GM23338 (cell line): ENCODE measurements at regions not wholly inside any gene's neighbourhood (a gene's known extent, or its start where the extent isn't known, plus 50 kb on each side); places are given as distances from the start of the nearest gene placed in this dataset.

ENCODE experiments used
- ATAC-seq: fragments of 200-7000 bp; cut with Tn5 transposase; 3 replicates; pipeline ENCODE4 v1.9.1; 2020
- DNase-seq: peaks from one replicate; pipeline ENCODE4 v3.0.0-alpha.2; 2015; ENCODE audit warnings: low spot score
- H2AFZ ChIP-seq: fragments of 200-600 bp; sonication (generic); 2 replicates; pipeline ENCODE4 v1.8.0; 2016; ENCODE audit warnings: antibody characterized with exemption, mild to moderate bottlenecking, moderate library complexity
- H3F3A ChIP-seq: fragments of 200-600 bp; sonication (generic); replicated peaks from 2 replicates; pipeline ENCODE4 v1.8.0; 2017; ENCODE audit warnings: antibody characterized with exemption, mixed run types, low read depth
- H3K27ac ChIP-seq: fragments of 200-600 bp; sonication (generic); 2 replicates; pipeline ENCODE4 v1.6.1; 2016; ENCODE audit warnings: low read depth
- H3K27me3 ChIP-seq: fragments of 200-600 bp; sonication (generic); 2 replicates; pipeline ENCODE4 v1.8.0; 2016; ENCODE audit warnings: mild to moderate bottlenecking, mixed run types, moderate library complexity; ENCODE audit not compliant: insufficient read depth
- H3K36me3 ChIP-seq: fragments of 200-600 bp; sonication (generic); 2 replicates; pipeline ENCODE4 v1.8.0; 2016; ENCODE audit warnings: mild to moderate bottlenecking; ENCODE audit not compliant: insufficient read depth
- H3K4me1 ChIP-seq: fragments of 200-600 bp; sonication (generic); 2 replicates; pipeline ENCODE4 v1.8.0; 2016; ENCODE audit warnings: mild to moderate bottlenecking, moderate library complexity; ENCODE audit not compliant: insufficient read depth
- H3K4me2 ChIP-seq: fragments of 200-600 bp; sonication (generic); 2 replicates; pipeline ENCODE4 v1.7.1; 2017; ENCODE audit warnings: mixed run types
- H3K4me3 ChIP-seq: fragments of 200-600 bp; sonication (generic); 2 replicates; pipeline ENCODE4 v1.6.1; 2016; ENCODE audit warnings: mixed run types
- H3K79me2 ChIP-seq: fragments of 200-600 bp; sonication (generic); replicated peaks from 2 replicates; pipeline ENCODE4 v1.8.0; 2017; ENCODE audit warnings: mild to moderate bottlenecking; ENCODE audit not compliant: insufficient read depth
- H3K9me2 ChIP-seq: fragments of 200-600 bp; sonication (generic); 2 replicates; pipeline ENCODE4 v1.8.0; 2017; ENCODE audit not compliant: insufficient read depth
- H4K20me1 ChIP-seq: fragments of 200-600 bp; sonication (generic); replicated peaks from 2 replicates; pipeline ENCODE4 v1.8.0; 2017; ENCODE audit warnings: mild to moderate bottlenecking; ENCODE audit not compliant: insufficient read depth
- H3K27ac Mint-ChIP-seq: 2 replicates; pipeline ENCODE4 v1.8.0; 2020; ENCODE audit warnings: inconsistent platforms, mild to moderate bottlenecking, moderate library complexity, mixed read lengths
- H3K27me3 Mint-ChIP-seq: 3 replicates; pipeline ENCODE4 v1.8.0; 2022; ENCODE audit warnings: low read depth, mild to moderate bottlenecking, moderate library complexity, mixed read lengths, inconsistent platforms; ENCODE audit not compliant: insufficient read depth, poor library complexity
- H3K36me3 Mint-ChIP-seq: 3 replicates; pipeline ENCODE4 v1.8.0; 2021; ENCODE audit warnings: low read depth, mild to moderate bottlenecking, inconsistent platforms, moderate library complexity, mixed read lengths
- H3K4me1 Mint-ChIP-seq: 3 replicates; pipeline ENCODE4 v1.8.0; 2020; ENCODE audit warnings: mild to moderate bottlenecking, inconsistent platforms, mixed read lengths
- H3K4me3 Mint-ChIP-seq: 3 replicates; pipeline ENCODE4 v1.8.0; 2021; ENCODE audit warnings: moderate library complexity, mild to moderate bottlenecking, inconsistent platforms, mixed read lengths
- H3K9me3 Mint-ChIP-seq: 3 replicates; pipeline ENCODE4 v1.8.0; 2020; ENCODE audit warnings: moderate library complexity, mild to moderate bottlenecking, inconsistent platforms, mixed read lengths
- CTCF ChIP-seq, 2 experiments: fragments of 200-600 bp in 1 of 2; sonication (generic) in 1 of 2; conservative IDR thresholded peaks; 2 replicates each; pipeline versions ENCODE4 v1.5.1 to v1.6.1; 2016 to 2017; ENCODE audit warnings: antibody characterized with exemption in 2 of 2, low read depth in 2 of 2, mild to moderate bottlenecking in 2 of 2, moderate library complexity in 1 of 2
- ETS1 ChIP-seq: IDR thresholded peaks from 2 replicates; pipeline ENCODE4 v1.6.1; 2016; ENCODE audit warnings: antibody characterized with exemption
- EZH2 ChIP-seq: fragments of 200-600 bp; sonication (generic); IDR thresholded peaks from one replicate; pipeline ENCODE4 v1.8.0; 2017; ENCODE audit warnings: antibody characterized with exemption, mild to moderate bottlenecking, low read depth; ENCODE audit not compliant: unreplicated experiment
- EZH2phosphoT487 ChIP-seq: fragments of 200-600 bp; sonication (generic); IDR thresholded peaks from one replicate; pipeline ENCODE4 v1.8.1; 2018; ENCODE audit warnings: antibody characterized with exemption; ENCODE audit not compliant: unreplicated experiment
- JUNB ChIP-seq: IDR thresholded peaks from one replicate; pipeline ENCODE4 v1.6.1; 2016; ENCODE audit warnings: antibody characterized with exemption; ENCODE audit not compliant: unreplicated experiment
- NANOG ChIP-seq: IDR thresholded peaks from 2 replicates; pipeline ENCODE4 v1.6.1; 2016; ENCODE audit warnings: antibody characterized with exemption, borderline replicate concordance
- POLR2AphosphoS5 ChIP-seq: IDR thresholded peaks from 2 replicates; pipeline ENCODE4 v1.6.1; 2016; ENCODE audit warnings: antibody characterized with exemption, low read depth
- REST ChIP-seq: IDR thresholded peaks from one replicate; pipeline ENCODE4 v1.6.1; 2018; ENCODE audit warnings: antibody characterized with exemption; ENCODE audit not compliant: unreplicated experiment
- STAT1 ChIP-seq: IDR thresholded peaks from one replicate; pipeline ENCODE4 v1.6.1; 2016; ENCODE audit warnings: antibody characterized with exemption; ENCODE audit not compliant: unreplicated experiment
- ZNF114 ChIP-seq: fragments of 250-450 bp; sonication (Bioruptor Pico); IDR thresholded peaks from 2 replicates; pipeline ENCODE4 v1.5.0; 2020; ENCODE audit warnings: mild to moderate bottlenecking, moderate library complexity

- no peak overlapping the region for H3K27ac Mint-ChIP-seq
Measured at GRCh38 chr12:90067791-90068190, 359.2 kb upstream of the ATP2B1 start.

More at GRCh38 chr12:90067791-90068190, 359.2 kb upstream of the ATP2B1 start:
- Histone ChIP-seq H3K9me2 (0 out of 2 replicates have a peak, but pooled peaks cover 7% of the 10 kb centered on the region), H2AFZ (no peak overlapping the region), H3K4me3 (no peak overlapping the region), H3K79me2 (no peaks in the 10 kb centered on the region), H3F3A (no peaks in the 10 kb centered on the region), H4K20me1 (no peaks in the 10 kb centered on the region), H3K27ac (no peak overlapping the region), H3K4me1 (no peaks in the 10 kb centered on the region), H3K36me3 (no peaks in the 10 kb centered on the region), H3K4me2 (no peak overlapping the region), H3K27me3 (no peaks in the 10 kb centered on the region)
- ATAC-seq (no peak), DNase-seq (no peak)
- no peak for TF ChIP-seq ZNF114 (CRISPR knock-in tag)
- no peak for TF ChIP-seq EZH2phosphoT487
- no peak for TF ChIP-seq STAT1
- TF ChIP-seq POLR2AphosphoS5: no peak
- no peak for TF ChIP-seq NANOG
- no peak for TF ChIP-seq ETS1
- TF ChIP-seq REST: no peak
- TF ChIP-seq CTCF (conservative IDR thresholded peaks at IDR 0.05; ENCODE audit: low read depth in 2 of 2): no peak
- no peak for TF ChIP-seq EZH2
- no peak for TF ChIP-seq JUNB
- Mint-ChIP-seq H3K27me3 (no peaks in the 10 kb centered on the region), H3K9me3 (0 out of 3 replicates have a peak, but pooled peaks cover 3% of the 10 kb centered on the region), H3K4me3 (no peak overlapping the region), H3K4me1 (peaks cover 6% of the 10 kb centered on the region; the same call in 2 of the 3 replicates), H3K36me3 (no peaks in the 10 kb centered on the region)
